Activated CD4-positive, alpha-beta memory T cell treated with anti-CD3 and anti-CD28 coated beads, Interleukin-2, amount 10 ng/mL, durations not matched to agents 7 days and 5 days (primary cell): ENCODE measurements at regions not wholly inside any gene's neighbourhood (a gene's known extent, or its start where the extent isn't known, plus 50 kb on each side); places are given as distances from the start of the nearest gene placed in this dataset.

Source experiments
- CTCF ChIA-PET: fragments of 350-600 bp; sonication (Branson Sonifier 250); formaldehyde crosslinking; loops from one replicate; lab custom pipeline; 2021; ENCODE audit warnings: antibody characterized with exemption, inconsistent platforms; lab: Charles Lee
- POLR2A ChIA-PET: fragments of 350-600 bp; sonication (Branson Sonifier 250); formaldehyde crosslinking; loops from one replicate; lab custom pipeline; 2021; ENCODE audit warnings: antibody characterized with exemption; lab: Charles Lee
- DNase-seq: peaks from one replicate; pipeline ENCODE4 v3.0.0-alpha.2; 2020
- H3K27ac Mint-ChIP-seq: one replicate; pipeline ENCODE4 v1.8.0; 2021; ENCODE audit warnings: mild to moderate bottlenecking, mixed read lengths
- H3K27me3 Mint-ChIP-seq: one replicate; pipeline ENCODE4 v1.8.0; 2021; ENCODE audit warnings: mixed read lengths
- H3K36me3 Mint-ChIP-seq: one replicate; pipeline ENCODE4 v1.8.0; 2021; ENCODE audit warnings: low read depth, mixed read lengths
- H3K4me1 Mint-ChIP-seq: one replicate; pipeline ENCODE4 v1.8.0; 2021; ENCODE audit warnings: mixed read lengths
- H3K4me3 Mint-ChIP-seq: one replicate; pipeline ENCODE4 v1.8.0; 2021; ENCODE audit warnings: mild to moderate bottlenecking, mixed read lengths
- H3K9me3 Mint-ChIP-seq: one replicate; pipeline ENCODE4 v1.8.0; 2021; ENCODE audit warnings: mixed read lengths

DNA sequence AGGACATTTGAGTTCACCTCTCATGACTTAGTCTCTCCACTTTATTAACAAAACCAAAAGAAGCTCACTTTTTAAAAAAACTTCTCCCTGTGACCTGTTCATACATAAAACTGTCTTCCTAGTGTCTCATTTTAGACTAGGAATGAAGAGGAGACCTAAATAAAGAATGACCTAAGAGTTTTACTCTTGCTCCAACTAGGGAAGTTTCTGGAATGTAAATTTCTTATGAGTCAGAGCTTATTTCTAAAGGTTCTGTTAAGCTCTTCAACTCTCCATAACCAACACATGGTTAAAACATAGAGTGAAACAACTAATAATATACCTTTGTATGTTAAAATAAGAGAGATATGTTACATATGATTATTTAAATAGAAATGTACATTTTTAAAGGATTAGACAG lies 369.8 kb downstream of the EMP1 start:
- no peaks in the 10 kb centered on the region for H3K4me1 Mint-ChIP-seq
- H3K27me3 Mint-ChIP-seq = peaks cover 5% of the 10 kb centered on the region
- peaks cover 11% of the 10 kb centered on the region for H3K9me3 Mint-ChIP-seq
- H3K4me3 Mint-ChIP-seq = no peak overlapping the region
- no peak overlapping the region for H3K27ac Mint-ChIP-seq
- H3K36me3 Mint-ChIP-seq = no peaks in the 10 kb centered on the region
- ChIA-PET POLR2A (no interaction called here), CTCF (interaction anchor here (0.5 kb wide), 1 partner anchor 685 kb away, joined by 3 read pairs; no protein-coding TSS in a partner anchor)
- no peak for DNase-seq

DNA sequence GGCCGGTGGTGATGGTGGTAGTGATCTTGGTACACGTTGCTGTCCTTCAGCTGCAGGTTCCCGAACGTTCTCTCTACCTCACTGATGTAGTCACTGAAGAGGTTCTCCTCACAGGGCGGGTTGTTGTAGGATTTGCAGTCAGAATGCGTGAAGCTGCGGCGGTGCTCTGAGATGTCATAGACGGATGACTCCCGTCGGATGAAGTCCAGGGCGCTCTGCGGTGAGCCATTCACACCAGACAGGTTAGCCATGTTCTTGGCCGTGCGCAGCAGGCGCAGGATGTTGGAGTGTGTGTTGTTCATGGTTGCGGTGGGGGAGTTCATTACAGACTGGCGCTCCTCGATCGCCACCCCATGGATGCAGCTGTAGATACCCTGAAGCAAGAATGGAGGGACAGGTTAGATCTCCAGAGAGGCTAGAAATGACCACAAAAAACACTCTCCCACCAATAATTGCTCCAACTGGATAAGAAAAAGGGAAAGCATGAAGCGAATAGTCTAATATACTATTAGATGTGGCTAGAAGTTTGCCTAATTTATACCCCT lies 367.8 kb downstream of the EMP1 start:
- Mint-ChIP-seq H3K27me3 (peaks cover 5% of the 10 kb centered on the region), H3K4me1 (no peaks in the 10 kb centered on the region), H3K36me3 (no peaks in the 10 kb centered on the region), H3K9me3 (peaks cover 11% of the 10 kb centered on the region), H3K27ac (no peak overlapping the region), H3K4me3 (no peak overlapping the region)
- POLR2A ChIA-PET = no interaction called here
- DNase-seq = no peak
- CTCF ChIA-PET = no interaction called here

DNA sequence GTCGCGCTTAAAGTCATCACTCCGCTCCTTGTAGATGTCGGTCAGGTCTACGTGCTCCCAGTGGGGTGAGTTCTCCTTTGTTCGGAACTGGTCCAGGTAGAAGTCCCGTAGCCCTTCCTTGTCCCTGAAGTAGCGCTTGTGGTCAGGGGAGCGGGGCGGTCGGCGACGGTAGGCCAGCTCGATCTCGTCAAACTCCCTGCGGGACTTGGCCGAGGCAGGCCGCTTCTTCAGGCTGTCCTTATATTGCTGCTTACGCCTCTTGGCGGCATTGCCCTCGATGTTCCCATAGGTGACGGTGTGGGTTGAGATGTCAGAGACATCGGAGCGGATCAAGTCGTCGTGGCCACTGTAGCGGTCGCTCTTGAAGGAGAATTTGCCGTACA lies 367.2 kb downstream of the EMP1 start:
- H3K4me3 Mint-ChIP-seq = no peak overlapping the region
- H3K4me1 Mint-ChIP-seq = no peaks in the 10 kb centered on the region
- POLR2A ChIA-PET = no interaction called here
- no peak overlapping the region for H3K27ac Mint-ChIP-seq
- CTCF ChIA-PET = no interaction called here
- H3K9me3 Mint-ChIP-seq = peaks cover 11% of the 10 kb centered on the region
- peaks cover 5% of the 10 kb centered on the region for H3K27me3 Mint-ChIP-seq
- H3K36me3 Mint-ChIP-seq = no peaks in the 10 kb centered on the region
- no peak for DNase-seq

DNA sequence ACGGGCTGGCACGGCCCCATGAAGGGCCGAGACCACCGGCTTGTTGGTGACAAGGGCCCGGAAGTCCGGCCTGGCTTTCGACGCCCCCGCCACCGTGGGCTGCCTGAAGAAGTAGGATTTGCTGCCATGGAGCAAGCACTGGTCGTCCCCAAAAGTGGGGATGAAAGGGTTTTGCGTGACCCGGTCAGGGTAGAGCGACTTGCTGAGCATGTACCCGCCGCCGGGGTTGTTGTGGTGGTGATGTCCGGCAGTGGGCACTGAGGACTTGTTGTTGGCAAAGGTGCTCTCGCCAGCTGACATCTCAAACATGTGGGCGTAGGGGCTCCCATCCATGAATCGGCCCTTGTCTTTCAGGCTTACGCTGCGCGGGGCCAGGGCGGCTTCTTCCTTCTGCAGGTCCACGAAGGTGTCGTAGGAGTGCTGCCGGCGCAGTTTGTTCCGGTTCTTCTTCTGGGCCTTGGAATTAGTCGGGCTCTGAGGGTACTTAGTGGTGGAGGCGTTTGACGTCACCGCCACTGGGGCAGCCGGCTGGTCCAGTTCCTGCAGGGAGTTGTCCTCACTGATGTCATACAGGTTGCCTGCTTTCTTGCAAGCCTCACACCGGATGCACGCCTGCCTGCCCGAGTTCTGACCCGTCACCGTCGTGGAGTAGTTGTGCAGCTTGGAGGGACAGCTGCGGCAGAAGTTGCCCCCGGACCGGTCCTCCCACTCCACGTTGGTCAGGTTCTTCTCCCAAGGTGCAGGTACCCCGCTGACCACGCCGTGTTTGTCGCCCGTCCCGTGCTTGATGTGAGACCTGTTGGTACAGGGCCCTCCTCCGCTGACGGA lies 366.6 kb downstream of the EMP1 start:
- H3K27me3 Mint-ChIP-seq = peaks cover 5% of the 10 kb centered on the region

DNA sequence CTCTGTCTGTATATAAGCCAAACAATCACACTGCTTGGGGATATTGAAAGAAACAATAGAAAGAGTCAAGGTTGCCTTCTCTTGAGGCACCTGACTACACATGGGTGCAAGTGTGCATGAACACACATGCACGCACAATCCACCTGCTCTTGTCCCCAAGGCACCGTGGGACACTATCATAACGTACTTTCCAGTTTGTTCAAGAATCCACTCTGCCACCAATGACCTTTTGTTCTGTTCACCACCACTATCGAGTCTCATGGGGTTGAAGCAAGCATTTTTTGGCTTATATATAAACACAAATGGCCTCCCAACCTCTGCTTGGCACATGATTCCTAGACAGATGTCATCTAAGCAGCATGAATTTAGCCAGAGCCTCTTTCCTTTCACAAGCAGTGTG lies 365.4 kb downstream of the EMP1 start:
- ChIA-PET POLR2A (no interaction called here), CTCF (no interaction called here)
- Mint-ChIP-seq H3K36me3 (no peaks in the 10 kb centered on the region), H3K9me3 (peaks cover 11% of the 10 kb centered on the region), H3K27ac (no peak overlapping the region), H3K4me3 (no peak overlapping the region), H3K4me1 (no peaks in the 10 kb centered on the region), H3K27me3 (peaks cover 2% of the 10 kb centered on the region)
- DNase-seq = no peak

More for the DNA sequence above, 366.6 kb downstream of the EMP1 start:
- Mint-ChIP-seq H3K27ac (no peak overlapping the region), H3K4me1 (no peaks in the 10 kb centered on the region), H3K4me3 (no peak overlapping the region), H3K9me3 (peaks cover 11% of the 10 kb centered on the region), H3K36me3 (no peaks in the 10 kb centered on the region)
- POLR2A ChIA-PET = no interaction called here
- CTCF ChIA-PET = no interaction called here
- DNase-seq = no peak

DNA sequence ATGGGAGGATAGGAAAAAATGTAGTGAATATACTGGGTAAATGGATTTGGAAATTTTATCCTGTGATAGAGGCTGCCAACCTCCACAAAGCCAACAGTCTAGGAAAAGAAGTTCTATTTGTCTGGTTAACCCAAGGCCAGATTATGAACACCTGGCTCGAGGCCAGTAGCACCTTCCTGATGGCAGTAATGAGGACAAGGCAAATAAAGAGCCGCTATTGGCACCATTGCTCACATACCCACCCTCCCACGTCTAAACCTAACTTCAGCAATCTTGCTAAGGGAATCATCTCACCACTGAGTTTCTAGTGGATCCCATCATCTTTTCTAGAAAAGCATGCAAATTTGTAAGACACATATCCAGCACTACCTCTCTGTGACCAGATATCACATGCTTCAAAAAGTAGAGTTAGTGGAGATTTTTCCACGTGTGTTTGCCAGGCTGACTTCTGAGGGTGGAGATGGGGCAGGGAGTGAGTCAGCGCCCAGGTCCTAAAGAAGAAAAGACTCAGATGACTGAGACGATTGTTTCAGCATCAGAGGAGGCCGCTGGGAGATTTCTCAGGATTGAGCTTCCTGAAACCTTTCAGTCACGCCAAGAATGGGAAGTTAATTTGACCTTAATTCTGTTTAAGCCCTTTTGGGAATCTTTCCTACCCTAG lies 362.9 kb downstream of the EMP1 start:
- ChIA-PET POLR2A (no interaction called here), CTCF (no interaction called here)
- Mint-ChIP-seq H3K4me1 (no peaks in the 10 kb centered on the region), H3K36me3 (no peaks in the 10 kb centered on the region), H3K9me3 (peaks cover 10% of the 10 kb centered on the region), H3K4me3 (no peak overlapping the region), H3K27ac (no peak overlapping the region), H3K27me3 (no peaks in the 10 kb centered on the region)
- DNase-seq = no peak

DNA sequence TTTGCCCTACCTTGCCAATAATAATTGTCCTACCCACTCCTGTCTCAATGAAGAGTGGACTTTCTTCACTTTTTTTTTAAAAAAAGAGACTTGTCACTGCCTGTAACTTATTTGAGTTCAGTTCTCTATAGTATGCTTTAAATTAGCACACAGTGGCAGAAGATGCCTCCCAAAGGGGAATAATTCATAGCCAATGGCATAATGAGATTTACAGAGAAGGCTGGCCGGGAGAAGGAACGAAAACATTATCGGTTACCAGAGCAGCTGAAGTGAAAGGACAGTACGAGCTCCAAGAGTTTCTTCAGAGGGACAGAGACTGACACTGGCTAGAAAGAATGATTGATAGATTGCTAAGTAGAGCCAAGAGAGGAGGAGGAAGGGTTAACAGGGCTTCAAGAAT lies 356.3 kb downstream of the EMP1 start:
- ChIA-PET POLR2A (no interaction called here), CTCF (interaction anchor here (1.0 kb wide), 1 partner anchor 15 kb away, joined by 4 read pairs; no protein-coding TSS in a partner anchor)
- Mint-ChIP-seq H3K4me1 (no peaks in the 10 kb centered on the region), H3K36me3 (no peaks in the 10 kb centered on the region), H3K4me3 (no peak overlapping the region), H3K9me3 (no peaks in the 10 kb centered on the region), H3K27ac (no peak overlapping the region), H3K27me3 (peaks cover 6% of the 10 kb centered on the region)
- no peak for DNase-seq

DNA sequence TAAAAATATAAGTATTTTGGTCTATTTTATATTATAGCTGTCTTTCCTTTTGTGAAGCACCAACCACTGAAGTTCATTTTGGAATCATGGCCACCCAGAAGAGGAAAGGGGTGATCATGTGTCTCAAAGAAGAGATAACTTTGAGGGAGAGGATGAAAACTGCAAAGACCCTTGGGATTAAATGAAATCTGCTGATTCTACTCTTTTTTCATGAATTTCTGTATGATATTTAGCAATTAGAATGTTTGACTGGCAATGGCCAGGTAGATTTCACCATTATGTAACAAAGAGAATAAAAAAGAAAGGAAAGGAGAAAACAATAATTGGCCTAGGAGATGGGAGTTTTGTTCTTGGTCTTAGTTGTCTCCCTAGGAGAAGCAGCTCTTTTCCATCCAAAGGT lies 350.8 kb downstream of the EMP1 start:
- no peak for DNase-seq
- Mint-ChIP-seq H3K4me3 (no peak overlapping the region), H3K27me3 (peaks cover 12% of the 10 kb centered on the region), H3K36me3 (no peaks in the 10 kb centered on the region), H3K27ac (no peak overlapping the region), H3K4me1 (no peaks in the 10 kb centered on the region), H3K9me3 (no peaks in the 10 kb centered on the region)
- POLR2A ChIA-PET = no interaction called here
- CTCF ChIA-PET = interaction anchor here (1.7 kb wide), 1 partner anchor 292 kb away, joined by 4 read pairs; no protein-coding TSS in a partner anchor

DNA sequence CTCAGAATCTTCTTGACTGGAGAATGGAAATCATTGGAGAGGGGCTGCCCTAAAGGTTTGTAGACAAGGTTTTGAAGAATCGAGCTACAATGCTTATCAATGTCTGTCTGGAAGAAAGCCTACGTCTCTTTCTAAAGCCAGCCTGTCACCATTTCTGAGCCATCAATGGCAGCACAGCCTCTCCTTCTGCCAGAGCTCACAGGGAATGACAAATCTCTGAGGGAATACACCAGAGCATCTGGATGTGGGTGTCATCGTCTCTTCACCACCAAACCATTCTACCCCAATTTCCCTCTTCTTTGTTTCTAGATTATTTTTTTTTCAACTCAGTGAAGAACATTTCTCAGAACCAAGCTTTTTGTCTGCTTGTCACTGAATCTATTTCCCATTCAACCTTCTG lies 349.7 kb downstream of the EMP1 start:
- peaks cover 12% of the 10 kb centered on the region for H3K27me3 Mint-ChIP-seq
- H3K27ac Mint-ChIP-seq = no peak overlapping the region
- H3K4me1 Mint-ChIP-seq = no peaks in the 10 kb centered on the region
- no peaks in the 10 kb centered on the region for H3K9me3 Mint-ChIP-seq
- H3K4me3 Mint-ChIP-seq = no peak overlapping the region
- ChIA-PET POLR2A (no interaction called here), CTCF (interaction anchor here (1.7 to 2.0 kb wide), 2 partner anchors 12 to 291 kb away, joined by 4 to 5 read pairs; no protein-coding TSS in a partner anchor)
- no peak for DNase-seq
- H3K36me3 Mint-ChIP-seq = no peaks in the 10 kb centered on the region

DNA sequence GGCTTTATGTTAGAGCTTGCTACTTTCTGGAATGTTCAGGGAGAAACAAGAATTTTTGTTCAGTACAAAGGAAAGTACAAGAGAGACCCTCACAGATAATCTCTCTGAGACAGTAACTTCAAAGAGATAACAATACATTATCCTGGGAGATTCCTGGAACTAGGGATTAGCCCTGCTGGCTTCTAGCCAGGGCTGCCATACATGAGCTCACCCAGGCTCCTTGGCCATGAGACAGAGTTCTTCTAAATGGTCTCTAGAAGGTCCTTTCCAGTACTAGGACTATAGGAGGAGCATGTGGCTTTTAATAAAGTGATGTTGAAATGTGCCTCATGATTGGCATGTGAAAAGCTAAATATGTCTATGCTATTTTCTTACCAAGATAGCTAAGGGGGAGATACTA lies 342.5 kb downstream of the EMP1 start:
- CTCF ChIA-PET = interaction anchor here (0.6 kb wide), 1 partner anchor 284 kb away, joined by 4 read pairs; no protein-coding TSS in a partner anchor

DNA sequence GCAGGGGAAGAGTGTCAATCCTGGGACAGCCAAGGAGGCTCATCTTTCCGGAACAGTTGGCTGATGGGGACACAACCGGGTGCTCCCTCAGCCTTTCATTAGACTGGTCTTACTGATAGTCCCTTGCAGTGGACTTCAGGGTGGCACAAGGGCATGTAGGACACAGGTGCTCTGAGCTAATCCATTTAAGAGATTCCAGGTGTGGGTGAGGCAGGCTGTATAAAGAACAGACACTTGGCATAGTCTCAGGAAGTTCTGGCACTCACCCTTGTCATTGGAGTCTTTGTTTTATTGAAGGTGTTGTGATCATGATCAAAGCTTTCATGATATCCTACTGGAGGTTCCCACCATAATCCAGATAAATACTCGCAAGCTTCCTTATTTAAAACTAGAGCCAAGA lies 341.6 kb downstream of the EMP1 start:
- ChIA-PET CTCF (interaction anchor here (0.8 kb wide), 1 partner anchor 14 kb away, joined by 4 read pairs; no protein-coding TSS in a partner anchor), POLR2A (no interaction called here)
- Mint-ChIP-seq H3K27me3 (peaks cover 13% of the 10 kb centered on the region), H3K9me3 (no peaks in the 10 kb centered on the region), H3K4me1 (peaks cover 2% of the 10 kb centered on the region), H3K27ac (no peak overlapping the region), H3K36me3 (no peaks in the 10 kb centered on the region), H3K4me3 (no peak overlapping the region)
- DNase-seq = no peak

More for the DNA sequence above, 342.5 kb downstream of the EMP1 start:
- H3K9me3 Mint-ChIP-seq = no peaks in the 10 kb centered on the region
- peaks cover 13% of the 10 kb centered on the region for H3K27me3 Mint-ChIP-seq
- H3K4me1 Mint-ChIP-seq = peaks cover 2% of the 10 kb centered on the region
- H3K36me3 Mint-ChIP-seq = no peaks in the 10 kb centered on the region
- no peak for DNase-seq
- H3K4me3 Mint-ChIP-seq = no peak overlapping the region
- H3K27ac Mint-ChIP-seq = no peak overlapping the region
- POLR2A ChIA-PET = no interaction called here

DNA sequence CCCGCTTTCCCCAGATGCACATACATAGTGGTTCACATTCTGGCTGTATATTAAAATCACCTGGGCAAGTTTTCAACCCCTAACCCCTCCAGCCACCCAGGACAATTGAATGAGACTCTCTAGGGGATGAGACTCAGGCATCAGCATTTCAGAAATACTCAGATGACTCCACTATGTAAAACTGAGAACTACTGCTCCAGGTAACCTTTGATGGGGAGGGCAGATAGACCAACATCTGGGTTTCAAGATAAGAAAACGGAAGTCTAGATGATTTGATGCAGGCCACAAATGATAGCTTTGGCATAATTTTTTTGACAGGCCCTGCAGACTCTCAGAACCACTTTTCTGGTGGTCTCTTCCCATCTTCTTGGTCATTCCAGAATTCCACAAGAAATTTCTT lies 341.1 kb downstream of the EMP1 start:
- H3K4me1 Mint-ChIP-seq = peaks cover 2% of the 10 kb centered on the region
- ChIA-PET POLR2A (no interaction called here), CTCF (interaction anchor here (0.8 kb wide), 1 partner anchor 15 kb away, joined by 4 read pairs; no protein-coding TSS in a partner anchor)
- peaks cover 13% of the 10 kb centered on the region for H3K27me3 Mint-ChIP-seq
- no peak overlapping the region for H3K4me3 Mint-ChIP-seq
- DNase-seq = no peak
- no peaks in the 10 kb centered on the region for H3K36me3 Mint-ChIP-seq
- no peak overlapping the region for H3K27ac Mint-ChIP-seq
- no peaks in the 10 kb centered on the region for H3K9me3 Mint-ChIP-seq

DNA sequence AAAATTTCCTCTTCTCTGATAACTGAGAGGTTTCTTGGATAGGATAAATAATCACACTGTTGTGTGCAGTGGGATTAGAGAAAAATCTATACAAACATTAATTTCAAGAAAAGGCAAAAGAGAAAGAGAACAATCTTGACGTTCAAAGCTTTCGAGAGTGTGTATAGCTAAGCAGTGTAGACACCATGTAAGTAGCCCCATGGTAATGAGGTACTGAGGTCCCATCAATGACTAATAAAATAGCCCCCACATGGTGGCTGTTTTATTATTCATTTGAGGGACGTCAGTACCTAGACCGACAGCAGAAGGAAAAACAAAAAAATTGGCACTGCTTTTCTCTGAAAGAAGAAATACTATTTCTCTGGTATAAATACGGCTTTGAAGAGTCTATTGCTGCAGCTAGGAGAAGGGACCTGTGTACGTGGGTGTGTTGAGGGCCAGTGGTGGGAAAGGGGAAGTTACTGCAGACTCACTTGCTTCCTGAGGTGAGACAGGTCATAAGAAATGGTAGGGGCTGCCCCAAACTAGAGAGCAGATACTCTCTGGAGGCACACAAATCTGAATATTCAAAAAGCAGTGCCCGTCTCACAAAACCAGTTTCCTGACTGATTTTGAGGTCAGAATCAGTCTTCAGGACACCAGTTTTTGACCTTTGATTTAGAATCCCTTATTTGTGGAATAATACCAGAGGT lies 339.8 kb downstream of the EMP1 start:
- ChIA-PET POLR2A (no interaction called here), CTCF (no interaction called here)
- H3K4me1 Mint-ChIP-seq = peaks cover 2% of the 10 kb centered on the region
- no peaks in the 10 kb centered on the region for H3K36me3 Mint-ChIP-seq
- H3K27ac Mint-ChIP-seq = no peak overlapping the region
- no peaks in the 10 kb centered on the region for H3K9me3 Mint-ChIP-seq
- peaks cover 13% of the 10 kb centered on the region for H3K27me3 Mint-ChIP-seq
- no peak overlapping the region for H3K4me3 Mint-ChIP-seq
- no peak for DNase-seq
